ENCODE measurements at regions not wholly inside any gene's neighbourhood (a gene's known extent, or its start where the extent isn't known, plus 50 kb on each side); places are given as distances from the start of the nearest gene placed in this dataset.
"Not testable (repeated sequence)": the region's sequence is repeated elsewhere in the genome, so short reads cannot be mapped to it uniquely, and the experiment has no call there.

GRCh38 chr4:118410138-118410537 is 57.3 kb upstream of the PRSS12 start:
- H3K4me1 ChIP-seq (ENCODE audit: control insufficient read depth, insufficient read depth, low read length): no peaks in the 10 kb centered on the region
- no peaks in the 10 kb centered on the region for H3K36me3 ChIP-seq (ENCODE audit: control insufficient read depth in 2 of 2, insufficient read depth in 2 of 2, low read length in 2 of 2)
- no peaks in the 10 kb centered on the region for H3K9me3 ChIP-seq (ENCODE audit: control insufficient read depth in 2 of 2, low read length in 2 of 2)
- no peak overlapping the region for H3K27ac ChIP-seq (ENCODE audit: low read length)
- H3K27me3 ChIP-seq (ENCODE audit: control insufficient read depth in 1 of 2, insufficient read depth in 2 of 2, low read length in 2 of 2): no peaks in the 10 kb centered on the region
- H3K9ac ChIP-seq (ENCODE audit: low read length in 2 of 2): no peak overlapping the region
- no peak overlapping the region for H3K4me3 ChIP-seq (ENCODE audit: low read length in 2 of 2)

DNA sequence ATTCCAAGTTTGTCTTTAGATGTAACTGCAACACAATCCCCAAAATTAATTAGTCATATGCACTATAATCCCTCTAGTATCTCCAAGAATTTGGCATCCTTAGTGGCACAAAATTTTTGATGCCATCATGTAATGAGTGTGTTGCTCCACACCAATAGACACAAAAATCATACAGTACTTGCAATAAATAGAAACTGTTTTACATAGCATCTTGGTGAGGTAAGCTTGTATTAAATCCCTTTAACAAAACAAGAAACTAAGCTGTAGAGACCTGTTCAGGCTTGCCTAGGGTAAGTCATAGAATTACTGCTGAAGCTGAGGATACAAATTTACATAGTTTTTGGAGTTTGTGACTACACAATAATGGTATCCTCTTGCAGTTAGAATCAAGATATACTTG is 64.5 kb upstream of the PRSS12 start:
- H3K9me3 ChIP-seq (ENCODE audit: control insufficient read depth in 2 of 2, low read length in 2 of 2): no peaks in the 10 kb centered on the region
- H3K27me3 ChIP-seq (ENCODE audit: control insufficient read depth in 1 of 2, insufficient read depth in 2 of 2, low read length in 2 of 2): no peaks in the 10 kb centered on the region
- H3K27ac ChIP-seq (ENCODE audit: low read length): no peak overlapping the region
- no peaks in the 10 kb centered on the region for H3K36me3 ChIP-seq (ENCODE audit: control insufficient read depth in 2 of 2, insufficient read depth in 2 of 2, low read length in 2 of 2)
- no peak overlapping the region for H3K9ac ChIP-seq (ENCODE audit: low read length in 2 of 2)
- H3K4me1 ChIP-seq (ENCODE audit: control insufficient read depth, insufficient read depth, low read length): no peaks in the 10 kb centered on the region
- no peak overlapping the region for H3K4me3 ChIP-seq (ENCODE audit: low read length in 2 of 2)

- H3K4me1 ChIP-seq (ENCODE audit: control insufficient read depth, insufficient read depth, low read length); H3K4me3 ChIP-seq (ENCODE audit: low read length in 2 of 2); H3K9ac ChIP-seq (ENCODE audit: low read length in 2 of 2); H3K27ac ChIP-seq (ENCODE audit: low read length); H3K27me3 ChIP-seq (ENCODE audit: control insufficient read depth in 1 of 2, insufficient read depth in 2 of 2, low read length in 2 of 2); H3K36me3 ChIP-seq (ENCODE audit: control insufficient read depth in 2 of 2, insufficient read depth in 2 of 2, low read length in 2 of 2); H3K9me3 ChIP-seq (ENCODE audit: control insufficient read depth in 2 of 2, low read length in 2 of 2): not testable (repeated sequence)
Measured at GRCh38 chr4:118417800-118418199, 65.0 kb upstream of the PRSS12 start.

GRCh38 chr4:118418396-118418795 is 65.6 kb upstream of the PRSS12 start:
- not testable (repeated sequence) for H3K4me1 ChIP-seq (ENCODE audit: control insufficient read depth, insufficient read depth, low read length); H3K27ac ChIP-seq (ENCODE audit: low read length); H3K9ac ChIP-seq (ENCODE audit: low read length in 2 of 2); H3K9me3 ChIP-seq (ENCODE audit: control insufficient read depth in 2 of 2, low read length in 2 of 2); H3K4me3 ChIP-seq (ENCODE audit: low read length in 2 of 2); H3K36me3 ChIP-seq (ENCODE audit: control insufficient read depth in 2 of 2, insufficient read depth in 2 of 2, low read length in 2 of 2); H3K27me3 ChIP-seq (ENCODE audit: control insufficient read depth in 1 of 2, insufficient read depth in 2 of 2, low read length in 2 of 2)

DNA sequence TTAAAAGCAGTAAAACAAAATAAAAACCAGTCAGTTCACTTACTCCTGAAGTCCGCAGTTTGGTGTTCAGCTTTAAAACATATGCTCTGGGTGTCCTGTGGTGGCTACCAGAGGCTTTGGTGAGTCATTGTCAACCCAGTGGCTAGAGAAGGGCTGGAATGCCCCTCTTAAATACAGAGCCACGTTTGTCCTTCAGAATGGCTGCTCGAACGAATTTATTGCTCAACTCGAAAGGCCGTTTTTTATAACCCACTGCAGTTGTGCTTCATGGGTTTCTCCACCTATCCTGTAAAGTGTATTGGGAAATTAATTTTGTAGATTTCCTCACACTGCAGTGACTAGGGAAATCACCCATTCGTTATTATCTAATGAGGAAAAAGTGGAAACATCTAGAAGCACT is 66.8 kb upstream of the PRSS12 start:
- not testable (repeated sequence) for H3K4me3 ChIP-seq (ENCODE audit: low read length in 2 of 2); H3K9me3 ChIP-seq (ENCODE audit: control insufficient read depth in 2 of 2, low read length in 2 of 2); H3K9ac ChIP-seq (ENCODE audit: low read length in 2 of 2); H3K27me3 ChIP-seq (ENCODE audit: control insufficient read depth in 1 of 2, insufficient read depth in 2 of 2, low read length in 2 of 2); H3K4me1 ChIP-seq (ENCODE audit: control insufficient read depth, insufficient read depth, low read length); H3K36me3 ChIP-seq (ENCODE audit: control insufficient read depth in 2 of 2, insufficient read depth in 2 of 2, low read length in 2 of 2); H3K27ac ChIP-seq (ENCODE audit: low read length)

DNA sequence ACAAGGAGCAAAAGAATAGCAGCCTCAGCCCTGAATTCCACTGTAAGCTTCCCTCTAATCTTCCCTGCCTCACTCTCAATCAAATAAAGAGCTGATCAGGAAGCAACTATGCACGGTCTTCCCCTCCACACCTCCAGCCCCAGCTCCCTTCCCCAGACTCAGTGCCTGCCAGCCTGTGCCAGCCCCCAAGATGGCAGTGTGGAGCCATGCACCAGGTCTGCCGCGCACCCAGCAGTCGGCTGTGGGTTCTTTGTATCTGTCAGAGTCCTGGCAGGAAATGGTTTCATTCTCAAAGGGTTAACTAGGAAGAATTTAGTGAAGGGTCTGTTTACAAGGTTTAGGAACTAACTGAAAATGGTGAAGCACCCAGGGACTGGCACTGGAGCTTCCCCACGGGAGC is 71.3 kb upstream of the PRSS12 start:
- H3K27me3 ChIP-seq (ENCODE audit: control insufficient read depth in 1 of 2, insufficient read depth in 2 of 2, low read length in 2 of 2); H3K4me3 ChIP-seq (ENCODE audit: low read length in 2 of 2); H3K27ac ChIP-seq (ENCODE audit: low read length); H3K9me3 ChIP-seq (ENCODE audit: control insufficient read depth in 2 of 2, low read length in 2 of 2); H3K9ac ChIP-seq (ENCODE audit: low read length in 2 of 2); H3K36me3 ChIP-seq (ENCODE audit: control insufficient read depth in 2 of 2, insufficient read depth in 2 of 2, low read length in 2 of 2); H3K4me1 ChIP-seq (ENCODE audit: control insufficient read depth, insufficient read depth, low read length): not testable (repeated sequence)

DNA sequence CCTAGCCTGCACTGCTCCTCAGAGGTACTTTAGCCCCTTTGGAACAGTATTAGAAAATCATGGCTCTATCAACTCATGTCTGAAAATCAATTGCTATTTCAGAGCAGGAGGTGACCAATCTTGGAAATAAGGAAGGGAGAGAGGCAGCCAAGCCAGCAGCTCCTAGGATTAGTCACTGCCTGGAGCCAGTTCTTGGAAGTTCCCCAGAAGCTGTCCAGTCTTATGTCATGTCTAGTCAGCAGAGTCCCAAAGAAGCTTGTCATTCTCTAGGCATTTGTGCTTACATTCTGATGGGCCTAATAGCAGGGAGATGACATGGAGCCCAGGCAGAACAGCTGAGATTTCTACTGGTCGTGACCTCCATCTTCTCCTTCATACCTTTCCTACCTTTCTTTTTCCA is 76.1 kb upstream of the PRSS12 start:
- H3K27me3 ChIP-seq (ENCODE audit: control insufficient read depth in 1 of 2, insufficient read depth in 2 of 2, low read length in 2 of 2): not testable (repeated sequence)

GRCh38 chr4:118432359-118432758 is 79.6 kb upstream of the PRSS12 start:
- H3K9ac ChIP-seq (ENCODE audit: low read length in 2 of 2); H3K4me1 ChIP-seq (ENCODE audit: control insufficient read depth, insufficient read depth, low read length); H3K9me3 ChIP-seq (ENCODE audit: control insufficient read depth in 2 of 2, low read length in 2 of 2); H3K27ac ChIP-seq (ENCODE audit: low read length); H3K27me3 ChIP-seq (ENCODE audit: control insufficient read depth in 1 of 2, insufficient read depth in 2 of 2, low read length in 2 of 2); H3K4me3 ChIP-seq (ENCODE audit: low read length in 2 of 2); H3K36me3 ChIP-seq (ENCODE audit: control insufficient read depth in 2 of 2, insufficient read depth in 2 of 2, low read length in 2 of 2): not testable (repeated sequence)

More for the DNA sequence above, 76.1 kb upstream of the PRSS12 start:
- H3K4me1 ChIP-seq (ENCODE audit: control insufficient read depth, insufficient read depth, low read length); H3K4me3 ChIP-seq (ENCODE audit: low read length in 2 of 2); H3K9me3 ChIP-seq (ENCODE audit: control insufficient read depth in 2 of 2, low read length in 2 of 2); H3K36me3 ChIP-seq (ENCODE audit: control insufficient read depth in 2 of 2, insufficient read depth in 2 of 2, low read length in 2 of 2); H3K27ac ChIP-seq (ENCODE audit: low read length); H3K9ac ChIP-seq (ENCODE audit: low read length in 2 of 2): not testable (repeated sequence)

- H3K9me3 ChIP-seq (ENCODE audit: control insufficient read depth in 2 of 2, low read length in 2 of 2); H3K4me1 ChIP-seq (ENCODE audit: control insufficient read depth, insufficient read depth, low read length); H3K36me3 ChIP-seq (ENCODE audit: control insufficient read depth in 2 of 2, insufficient read depth in 2 of 2, low read length in 2 of 2); H3K27me3 ChIP-seq (ENCODE audit: control insufficient read depth in 1 of 2, insufficient read depth in 2 of 2, low read length in 2 of 2); H3K9ac ChIP-seq (ENCODE audit: low read length in 2 of 2); H3K27ac ChIP-seq (ENCODE audit: low read length); H3K4me3 ChIP-seq (ENCODE audit: low read length in 2 of 2): not testable (repeated sequence)
Measured at GRCh38 chr4:118433612-118434375, 81.0 kb upstream of the PRSS12 start.

- not testable (repeated sequence) for H3K27me3 ChIP-seq (ENCODE audit: control insufficient read depth in 1 of 2, insufficient read depth in 2 of 2, low read length in 2 of 2); H3K9me3 ChIP-seq (ENCODE audit: control insufficient read depth in 2 of 2, low read length in 2 of 2); H3K27ac ChIP-seq (ENCODE audit: low read length); H3K9ac ChIP-seq (ENCODE audit: low read length in 2 of 2); H3K4me1 ChIP-seq (ENCODE audit: control insufficient read depth, insufficient read depth, low read length); H3K4me3 ChIP-seq (ENCODE audit: low read length in 2 of 2); H3K36me3 ChIP-seq (ENCODE audit: control insufficient read depth in 2 of 2, insufficient read depth in 2 of 2, low read length in 2 of 2)
Measured at GRCh38 chr4:118435415-118435814, 82.6 kb upstream of the PRSS12 start.

GRCh38 chr4:118442115-118442837 is 89.5 kb upstream of the PRSS12 start:
- not testable (repeated sequence) for H3K36me3 ChIP-seq (ENCODE audit: control insufficient read depth in 2 of 2, insufficient read depth in 2 of 2, low read length in 2 of 2); H3K27me3 ChIP-seq (ENCODE audit: control insufficient read depth in 1 of 2, insufficient read depth in 2 of 2, low read length in 2 of 2); H3K9me3 ChIP-seq (ENCODE audit: control insufficient read depth in 2 of 2, low read length in 2 of 2); H3K9ac ChIP-seq (ENCODE audit: low read length in 2 of 2); H3K4me3 ChIP-seq (ENCODE audit: low read length in 2 of 2); H3K4me1 ChIP-seq (ENCODE audit: control insufficient read depth, insufficient read depth, low read length); H3K27ac ChIP-seq (ENCODE audit: low read length)
